NCI-H2171 (cell line): ENCODE measurements at regions not wholly inside any gene's neighbourhood (a gene's known extent, or its start where the extent isn't known, plus 50 kb on each side); places are given as distances from the start of the nearest gene placed in this dataset.
"Not testable (repeated sequence)": the region's sequence is repeated elsewhere in the genome, so short reads cannot be mapped to it uniquely, and the experiment has no call there.

ENCODE experiments used
- DNase-seq: peaks from one replicate; lab custom pipeline; 2025; lab: John Stamatoyannopoulos, UW

DNA sequence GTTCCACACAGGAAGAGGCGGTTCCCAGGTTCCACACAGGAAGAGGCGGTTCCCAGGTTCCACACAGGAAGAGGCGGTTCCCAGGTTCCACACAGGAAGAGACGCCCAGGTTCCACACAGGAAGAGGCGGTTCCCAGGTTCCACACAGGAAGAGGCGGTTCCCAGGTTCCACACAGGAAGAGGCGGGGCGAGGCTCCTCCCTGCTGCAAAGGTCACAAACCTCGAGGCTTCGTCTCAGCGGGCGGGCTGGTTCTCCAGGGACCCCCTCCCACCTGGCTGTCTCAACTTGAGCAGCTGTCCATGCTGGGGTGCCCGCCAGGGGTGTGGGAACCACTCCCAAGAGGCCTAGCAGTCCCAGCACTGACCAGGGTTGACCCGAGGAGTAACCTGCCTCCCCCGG lies 94.3 kb upstream of the RUFY1 start:
- DNase-seq: peak; percentile 12

DNA sequence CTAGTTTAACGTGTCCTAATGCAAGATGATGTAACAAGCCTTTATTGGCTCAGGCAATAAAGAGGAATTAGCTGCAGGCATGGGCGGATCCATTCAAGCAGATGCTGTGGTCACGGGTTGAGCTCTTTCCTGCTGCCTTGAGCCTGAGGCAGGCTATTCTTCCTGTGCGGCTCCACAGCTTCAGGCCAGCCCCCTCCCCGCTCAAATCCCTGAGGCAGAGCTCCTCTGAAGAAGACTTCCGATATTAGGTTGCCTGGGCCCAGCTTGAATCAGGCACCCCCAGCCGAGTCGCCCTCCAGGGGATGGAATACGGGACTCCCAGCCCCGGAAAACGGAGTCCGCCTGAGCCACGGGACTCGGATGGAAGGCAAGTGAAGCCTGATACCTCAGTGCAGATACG lies 95.0 kb upstream of the RUFY1 start:
- DNase-seq: no peak

DNA sequence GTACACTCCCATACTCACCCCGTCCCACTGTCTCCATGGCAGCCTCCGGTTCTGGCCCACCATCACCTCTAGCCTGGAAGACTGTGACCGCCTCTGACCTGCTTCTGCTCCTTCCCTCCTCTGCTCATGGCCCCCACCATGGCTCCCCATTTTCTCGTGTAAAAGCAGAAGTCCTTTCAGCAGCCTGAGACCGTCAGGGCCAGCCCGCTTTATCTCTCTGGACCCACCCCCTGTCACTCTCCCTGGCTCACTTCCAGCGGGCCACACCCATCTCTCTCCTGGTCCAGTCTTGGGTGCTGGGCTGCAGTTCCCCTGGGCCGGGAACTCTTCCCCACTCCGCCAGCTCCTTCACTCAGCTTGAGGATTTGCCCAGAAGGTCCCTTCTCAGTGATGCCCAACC lies 96.0 kb upstream of the RUFY1 start:
- DNase-seq: no peak

DNA sequence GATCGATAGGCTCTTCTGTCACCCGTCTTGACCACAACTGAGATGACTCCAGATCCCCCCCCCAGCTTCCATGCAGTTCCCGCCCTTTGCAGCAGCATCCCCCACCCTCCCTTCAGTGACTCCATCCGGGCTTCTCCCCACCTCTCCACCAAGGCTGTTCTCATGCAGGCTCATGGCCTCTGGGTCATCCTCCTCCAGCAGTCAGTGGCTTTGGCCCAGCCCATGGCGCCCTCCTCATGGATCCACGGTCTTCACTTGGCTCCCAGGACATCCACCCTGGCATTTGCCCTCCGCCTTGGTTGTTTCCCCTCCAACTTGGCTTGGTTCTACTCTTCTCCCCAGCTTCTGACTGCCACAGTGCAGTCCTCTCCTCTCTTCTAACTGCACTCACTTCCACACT lies 96.7 kb upstream of the RUFY1 start:
- no peak for DNase-seq

DNA sequence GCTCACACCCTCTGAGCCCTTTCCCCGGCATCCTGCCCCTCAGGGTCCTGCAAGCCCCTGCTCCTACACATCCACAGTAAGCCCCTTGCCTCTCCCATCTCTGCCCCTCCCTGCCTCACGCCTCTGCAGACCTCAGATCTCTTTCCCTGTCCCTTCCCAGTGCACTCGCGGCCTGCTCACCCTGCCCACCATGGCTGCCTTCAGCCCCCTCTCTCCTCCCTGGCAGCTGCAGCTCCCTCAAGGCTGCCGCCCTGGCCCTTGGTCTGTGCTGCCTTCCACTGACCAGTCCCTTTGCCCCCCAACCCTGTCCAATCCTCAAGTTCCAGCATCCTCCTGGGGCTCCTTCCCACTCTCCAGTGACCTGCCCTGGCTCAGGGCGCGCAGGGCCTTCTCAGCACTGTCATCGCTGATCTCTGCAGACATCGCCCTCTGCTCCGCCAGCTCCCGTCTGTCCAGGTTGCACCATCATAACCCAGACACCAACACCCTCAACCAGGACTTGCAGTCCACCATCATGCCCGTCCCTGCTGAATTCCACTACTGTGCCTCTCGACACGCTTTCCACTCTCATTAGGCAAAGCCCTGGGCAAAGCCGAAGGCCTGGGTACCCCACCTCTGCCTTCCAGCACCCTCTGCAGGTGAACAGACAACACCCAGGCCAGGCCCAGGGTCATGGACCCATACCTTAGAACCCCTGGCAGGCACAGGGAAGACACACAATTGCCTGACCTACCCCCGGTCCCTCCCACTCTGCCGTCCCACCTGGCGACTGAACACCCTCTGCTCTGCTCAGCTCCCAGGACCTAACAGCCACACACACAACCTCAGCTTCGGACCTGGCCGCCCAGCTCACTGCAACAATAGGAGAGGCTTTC lies 97.8 kb upstream of the RUFY1 start:
- DNase-seq: no peak

DNA sequence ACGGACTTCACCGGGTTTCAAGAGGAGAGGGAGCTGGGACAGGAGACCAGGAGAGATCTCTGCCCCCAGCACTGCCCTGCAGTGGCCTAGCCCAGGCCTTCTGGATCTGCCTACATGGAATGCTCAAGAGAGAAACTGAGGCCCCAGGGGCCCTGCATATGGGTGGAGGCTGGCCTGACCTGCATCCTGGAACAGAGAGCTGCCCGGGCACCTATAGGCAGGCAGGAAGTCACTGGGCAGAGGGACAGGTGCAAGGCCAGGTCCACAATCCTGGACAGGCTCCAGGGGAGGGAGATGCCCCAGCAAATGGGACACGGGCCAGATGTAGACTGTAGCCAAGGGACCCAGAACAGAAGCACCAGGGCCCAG lies 98.5 kb upstream of the RUFY1 start:
- DNase-seq: no peak

DNA sequence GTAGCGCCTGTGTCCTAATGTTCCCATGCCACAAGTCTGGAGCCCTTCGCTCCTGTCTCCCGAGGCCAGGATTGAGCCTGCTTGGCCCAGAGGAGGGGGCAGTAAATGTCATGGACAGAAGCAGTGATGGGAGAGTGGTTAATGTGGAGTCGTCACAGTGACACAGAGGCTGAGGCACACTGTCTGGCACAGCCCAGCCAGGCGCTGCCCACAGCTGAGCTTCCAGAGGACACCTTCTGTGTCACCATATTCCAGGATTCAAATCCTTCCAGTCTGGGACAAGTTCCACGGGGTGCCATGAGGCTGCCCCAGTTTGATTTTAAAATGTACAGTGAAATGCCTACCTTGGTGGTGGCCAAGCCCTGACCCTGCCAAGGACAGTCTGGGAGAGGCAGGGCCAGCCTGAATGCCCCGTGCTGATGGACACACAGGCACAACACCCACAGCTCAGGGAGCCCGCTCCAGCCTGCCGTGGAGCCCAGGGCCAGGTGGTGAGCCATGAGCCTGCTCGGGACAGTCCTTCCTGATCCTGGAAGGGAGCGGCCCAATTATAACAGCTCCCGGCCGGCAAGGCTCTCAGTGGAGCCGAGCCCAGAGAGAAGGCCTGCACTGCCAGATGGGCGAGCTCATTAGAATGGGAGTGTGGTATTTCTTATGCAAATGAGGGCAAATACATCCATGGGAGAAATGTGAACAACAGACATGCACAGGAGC lies 99.1 kb upstream of the RUFY1 start:
- DNase-seq: no peak

DNA sequence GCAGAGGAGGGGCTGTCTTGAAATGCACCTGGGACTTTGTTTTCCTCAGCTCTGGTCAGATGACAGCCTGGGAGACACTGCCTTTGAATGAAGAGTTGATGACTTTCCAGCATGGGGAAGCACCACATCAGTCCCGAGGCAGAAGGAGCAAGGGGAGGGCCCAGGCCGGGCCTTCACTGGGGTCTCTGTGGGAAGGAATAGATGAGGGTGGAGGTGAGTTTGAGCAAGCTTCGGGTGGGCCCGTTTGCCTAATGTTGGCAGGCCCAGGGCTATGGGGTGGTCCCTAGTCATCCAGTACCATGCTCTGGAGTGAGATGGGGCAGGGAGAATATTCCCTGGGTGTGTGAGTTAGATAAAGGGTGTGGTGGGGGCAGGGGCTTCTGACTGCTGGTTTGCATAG lies 100.4 kb upstream of the RUFY1 start:
- not testable (repeated sequence) for DNase-seq

DNA sequence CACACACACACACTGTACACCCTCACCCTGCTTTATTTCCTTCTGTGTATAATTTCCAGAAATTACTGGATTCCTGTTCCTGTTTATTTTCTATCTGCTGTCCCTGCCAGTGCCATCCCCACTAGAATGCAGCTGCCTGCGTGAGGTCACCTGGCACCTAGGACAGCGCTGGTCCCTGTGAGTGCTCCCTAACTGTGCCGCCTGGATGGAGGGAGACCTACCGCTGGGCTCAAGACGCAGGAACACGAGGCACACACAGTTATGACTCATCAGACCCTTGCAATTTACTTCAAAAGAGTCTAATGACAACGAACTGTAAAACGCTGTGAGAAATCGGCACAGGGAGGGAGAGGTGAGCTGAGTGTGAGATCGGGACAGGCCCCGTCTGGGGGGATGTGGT lies 102.1 kb upstream of the RUFY1 start:
- not testable (repeated sequence) for DNase-seq

DNA sequence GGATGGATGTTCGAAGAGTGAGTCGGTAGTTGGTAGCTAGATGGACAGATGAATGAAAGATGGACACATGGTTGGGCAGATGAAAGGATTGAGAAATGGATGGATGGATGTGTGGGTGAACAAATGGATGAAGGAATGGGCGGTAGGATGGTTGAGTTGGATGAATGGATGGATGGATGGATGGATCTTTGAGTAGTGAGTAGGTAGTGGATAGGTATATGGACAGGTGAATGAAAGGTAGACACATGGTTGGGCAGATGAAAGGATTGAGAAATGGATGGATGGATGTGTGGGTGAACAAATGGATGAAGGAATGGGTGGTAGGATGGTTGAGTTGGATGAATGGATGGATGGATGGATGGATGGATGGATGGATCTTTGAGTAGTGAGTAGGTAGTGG lies 97.0 kb upstream of the ADAMTS2 start:
- DNase-seq: not testable (repeated sequence)

DNA sequence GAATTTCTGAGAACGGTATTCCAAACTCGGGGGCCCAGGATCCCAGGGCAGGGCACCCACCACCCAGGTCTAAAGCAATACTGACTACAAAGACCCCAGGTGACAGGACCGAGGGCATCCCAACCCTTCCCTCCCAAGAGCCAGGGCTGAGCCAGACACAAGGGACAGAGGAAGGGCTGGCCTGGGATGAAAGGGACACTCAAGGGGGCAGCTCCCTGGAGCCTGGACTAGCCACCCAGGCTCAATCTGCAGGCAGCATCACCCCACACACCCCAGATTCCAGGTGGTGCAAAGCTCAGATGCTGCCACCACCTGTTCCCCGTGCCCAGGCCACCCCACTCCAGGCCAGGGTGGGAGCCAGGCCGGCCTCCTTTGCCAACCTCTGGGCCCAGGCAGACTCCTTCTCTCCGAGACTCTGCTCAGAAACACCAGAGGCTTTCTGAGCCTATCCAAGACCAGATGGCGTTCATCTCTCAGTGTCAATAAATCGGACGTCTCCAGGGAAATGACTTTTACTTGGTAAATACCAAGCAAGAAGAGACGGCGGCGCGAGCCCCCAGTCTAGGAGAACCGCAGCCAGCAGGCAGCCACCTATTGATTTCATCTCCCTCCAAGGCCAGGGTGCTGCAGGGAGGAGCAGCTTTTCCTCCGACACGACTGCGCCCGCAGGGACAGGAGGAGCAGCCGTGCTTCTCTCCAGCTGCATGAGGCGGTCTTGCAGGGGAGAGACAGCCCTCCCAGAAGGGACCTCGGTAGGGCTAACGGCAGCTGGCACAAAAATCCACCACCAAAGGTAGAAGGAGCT lies 94.1 kb upstream of the ADAMTS2 start:
- DNase-seq: peak; percentile 93

DNA sequence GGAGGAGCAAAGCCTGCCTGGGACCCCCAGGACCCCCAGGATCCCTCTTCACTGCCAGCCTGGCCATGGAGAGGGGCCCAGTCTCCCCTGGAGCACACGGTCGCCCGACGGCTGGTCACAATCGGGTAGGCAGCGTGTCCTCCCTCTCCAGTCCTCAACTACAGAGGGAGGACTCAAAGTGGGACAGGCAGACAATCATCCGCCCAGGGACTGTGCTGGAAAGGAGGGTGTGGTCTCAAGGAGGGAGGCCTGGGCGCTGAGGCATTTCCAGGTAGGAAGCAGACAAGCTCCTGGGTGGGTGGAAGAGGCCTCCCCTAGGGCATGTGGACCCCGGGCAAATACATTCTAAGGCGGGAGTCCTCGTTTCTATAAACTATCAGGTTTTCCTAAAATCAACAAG lies 93.2 kb upstream of the ADAMTS2 start:
- DNase-seq: no peak

DNA sequence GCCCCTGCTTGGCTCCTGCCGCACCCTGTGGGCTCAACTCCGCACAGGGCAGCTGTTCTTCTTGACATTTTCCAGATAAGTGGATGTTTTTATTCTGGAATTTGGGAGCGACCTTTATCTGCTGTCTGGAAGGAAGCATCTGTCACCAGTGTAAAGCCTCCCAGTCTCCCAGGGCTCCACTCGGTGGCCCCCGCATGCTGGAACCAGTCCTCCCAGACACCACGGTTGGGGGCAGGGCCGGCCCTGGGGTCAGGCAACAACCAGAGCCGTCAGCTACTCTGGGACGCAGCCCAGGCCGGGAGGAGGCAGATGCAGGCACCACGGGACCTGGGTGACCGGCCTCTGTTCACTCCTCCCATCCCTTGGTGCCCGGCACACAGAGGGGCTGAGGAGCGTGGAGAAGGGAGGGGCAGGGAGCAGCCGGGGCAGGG lies 92.8 kb upstream of the ADAMTS2 start:
- no peak for DNase-seq

DNA sequence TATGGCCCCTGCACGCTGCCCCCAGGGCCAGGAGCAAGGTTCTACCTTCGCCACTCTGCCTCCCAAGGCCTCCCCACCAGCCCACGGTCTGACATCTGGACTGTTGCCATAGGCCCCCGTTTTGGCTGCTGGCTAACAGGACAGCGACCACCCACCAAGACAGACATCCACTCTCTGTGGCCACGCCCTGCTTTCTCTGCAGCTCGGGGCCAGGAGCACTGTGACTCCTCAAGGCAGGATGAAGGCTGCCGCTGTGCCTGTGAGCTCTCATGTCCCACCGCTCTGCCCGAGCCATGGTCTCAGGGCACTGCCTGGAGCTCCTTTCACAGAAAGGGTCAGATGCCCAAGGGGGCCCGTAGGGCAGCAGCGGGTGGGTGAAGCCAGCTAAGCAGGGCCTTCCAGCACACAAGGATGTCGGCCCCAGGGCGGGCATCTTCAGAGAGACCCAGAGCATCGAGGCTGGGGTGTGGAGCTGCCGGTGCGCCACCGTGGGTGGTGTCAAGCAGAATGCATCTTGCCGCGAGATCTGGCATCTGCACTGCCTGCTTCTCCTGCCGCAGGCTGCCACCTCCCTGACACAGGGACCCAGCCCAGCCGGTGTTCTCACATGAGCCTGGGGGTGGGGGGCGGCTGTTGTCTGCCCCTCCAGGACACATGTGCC lies 92.2 kb upstream of the ADAMTS2 start:
- peak; percentile 9 for DNase-seq

DNA sequence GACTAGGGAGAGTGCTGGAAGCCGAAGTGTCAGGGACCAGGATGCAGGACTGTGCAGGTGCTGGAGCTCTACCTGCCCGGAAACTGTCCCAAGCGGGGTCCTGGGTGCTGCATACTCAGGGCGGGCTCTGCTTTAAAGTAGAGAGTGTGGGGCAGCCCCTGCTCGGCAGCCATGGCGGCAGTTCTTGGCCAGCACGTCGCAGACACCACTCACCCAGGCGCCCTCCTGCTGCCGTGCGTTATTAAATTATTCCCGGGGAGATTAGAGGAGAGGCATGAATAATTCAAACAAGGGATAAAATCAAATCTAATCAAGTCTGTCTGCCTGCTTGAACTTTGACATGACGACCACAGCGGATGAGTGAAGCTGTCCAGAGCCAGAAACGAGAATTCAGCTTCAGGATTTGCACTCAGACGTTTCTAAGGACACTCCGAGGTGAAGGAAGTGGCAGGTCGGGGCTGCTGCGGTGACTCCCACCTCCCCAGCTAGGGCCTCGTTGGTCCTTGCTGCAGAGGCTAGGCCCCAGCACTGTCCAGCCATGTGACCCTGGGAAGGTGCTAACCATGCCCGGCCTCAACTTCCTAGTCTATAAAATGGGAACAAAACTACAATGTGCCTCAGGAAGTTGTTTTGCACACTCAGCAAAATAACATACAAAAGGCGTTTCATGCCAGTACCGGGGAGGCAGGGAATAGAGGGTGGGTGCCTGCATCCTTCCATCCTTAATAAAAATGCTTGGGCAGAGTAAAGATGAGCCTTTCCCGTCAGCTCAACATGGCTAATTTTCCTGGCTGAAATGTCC lies 91.3 kb upstream of the ADAMTS2 start:
- DNase-seq: no peak

DNA sequence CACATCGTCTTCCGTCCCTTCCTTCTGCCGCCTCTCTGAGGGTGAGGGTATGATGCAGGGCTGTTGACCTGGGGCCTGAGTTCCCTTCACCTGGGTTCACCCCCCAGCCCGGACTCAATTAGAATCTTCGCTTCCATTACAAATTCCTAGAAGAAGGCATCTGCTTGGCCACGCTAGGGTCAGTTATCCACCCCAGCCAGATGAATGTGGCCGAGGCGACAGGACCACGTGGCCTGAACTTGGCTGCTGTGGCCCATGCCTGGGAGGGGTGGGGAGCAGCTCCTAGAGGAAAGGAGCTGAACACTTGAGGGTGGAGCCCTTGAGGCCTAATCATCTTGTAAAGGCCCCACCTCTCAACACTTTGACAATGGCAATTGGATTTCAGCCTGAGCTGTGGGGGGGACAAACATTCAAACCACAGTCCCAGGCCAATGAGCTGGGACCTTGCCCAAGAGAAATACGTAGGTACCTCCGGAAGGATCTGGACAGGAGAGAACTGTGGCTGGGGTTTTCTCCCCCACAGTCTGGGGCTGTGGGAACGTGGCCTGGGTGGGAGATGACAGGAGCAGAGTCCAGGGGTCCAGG lies 90.6 kb upstream of the ADAMTS2 start:
- DNase-seq: no peak

DNA sequence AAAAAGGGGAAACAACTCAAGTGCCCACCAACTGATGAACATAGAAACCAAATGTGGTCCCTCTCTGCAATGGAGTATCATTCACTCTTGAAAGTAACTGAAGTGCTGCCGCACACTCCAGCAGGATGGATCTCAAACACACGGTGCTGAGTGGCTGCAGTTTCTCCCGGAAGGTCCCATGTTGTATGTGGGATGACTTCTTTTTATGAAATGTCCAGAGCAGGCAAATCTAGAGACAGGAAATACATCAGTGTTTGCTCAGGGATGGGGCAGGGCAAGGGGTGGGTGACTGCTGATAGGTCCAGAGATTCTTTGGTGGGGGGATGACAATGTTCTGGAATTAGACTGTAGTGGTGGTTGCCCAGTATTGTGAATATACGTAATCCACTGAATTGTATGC lies 89.9 kb upstream of the ADAMTS2 start:
- DNase-seq: no peak

DNA sequence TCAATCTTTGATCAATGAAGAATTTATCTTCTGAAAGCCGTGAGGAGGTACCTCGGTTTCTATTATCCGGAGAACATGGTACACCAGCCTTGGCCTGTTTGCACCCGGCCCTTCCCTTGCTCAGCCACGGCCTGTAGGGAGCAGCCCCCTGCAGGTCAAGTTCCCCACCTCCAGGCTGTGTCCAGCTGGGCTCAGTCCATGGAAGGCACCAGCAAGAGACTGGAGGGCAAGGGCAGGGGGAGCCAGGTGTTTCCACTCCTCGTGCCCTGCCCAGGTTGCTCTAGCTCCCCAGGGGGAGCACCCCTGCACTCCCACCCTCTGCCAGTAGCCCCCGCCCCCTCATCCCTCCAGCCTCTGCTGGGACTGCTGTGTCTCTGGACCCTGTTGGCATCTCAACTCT lies 87.3 kb upstream of the ADAMTS2 start:
- DNase-seq: no peak

DNA sequence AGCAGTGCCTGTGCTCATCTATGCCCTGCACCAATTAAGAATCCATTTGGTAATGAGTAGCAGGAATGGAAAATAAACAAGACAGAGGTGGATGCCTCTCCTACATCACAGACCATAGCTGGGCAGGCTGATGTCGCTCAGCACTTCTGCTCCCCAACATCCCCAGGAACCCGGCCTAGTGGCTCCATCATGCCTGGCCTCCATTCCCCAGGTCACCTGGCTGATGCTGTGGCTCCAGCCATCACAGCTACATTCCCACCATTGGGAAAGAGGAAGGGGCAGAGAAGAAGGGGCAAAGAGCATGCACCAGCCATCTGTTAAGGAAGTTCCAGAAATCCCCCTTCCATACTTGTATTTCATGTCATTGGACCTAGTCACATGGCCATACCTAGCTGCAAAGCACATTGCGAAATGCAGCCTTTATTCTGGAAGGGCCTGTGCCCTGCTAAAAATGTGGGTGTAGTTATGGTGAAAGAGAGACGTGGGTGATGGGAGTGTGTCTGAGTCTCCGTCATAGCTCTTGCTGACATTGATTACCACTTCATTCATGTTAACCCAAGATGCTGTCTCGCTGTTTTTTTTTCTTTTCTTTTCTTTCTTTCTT lies 86.1 kb upstream of the ADAMTS2 start:
- no peak for DNase-seq
